AG04450 (cell line): ENCODE measurements at regions not wholly inside any gene's neighbourhood (a gene's known extent, or its start where the extent isn't known, plus 50 kb on each side); places are given as distances from the start of the nearest gene placed in this dataset.

Source experiments
- CTCF ChIA-PET: fragments of 300-600, 350-600 bp; formaldehyde crosslinking; extraction: SDS; loops from one replicate; lab custom pipeline; 2022; ENCODE audit warnings: antibody characterized with exemption, inconsistent platforms; lab: Charles Lee
- POLR2A ChIA-PET: fragments of 350-600 bp; formaldehyde crosslinking; extraction: SDS; loops from one replicate; lab custom pipeline; 2021; ENCODE audit warnings: antibody characterized with exemption, inconsistent platforms; lab: Yijun Ruan, JAX
- DNase-seq: peaks from one replicate; pipeline ENCODE4 v3.0.0-alpha.2; 2011; ENCODE audit warnings: low read depth, low spot score
- H3K27ac ChIP-seq: one replicate; pipeline ENCODE4 v1.5.1; 2012; ENCODE audit warnings: low read depth, low read length, control low read depth
- H3K27me3 ChIP-seq: one replicate; pipeline ENCODE4 v1.6.0; 2012; ENCODE audit warnings: low read length; ENCODE audit not compliant: control insufficient read depth, insufficient read depth
- H3K4me3 ChIP-seq: 2 replicates; pipeline ENCODE4 v1.5.1; 2011; ENCODE audit warnings: mild to moderate bottlenecking, low read depth, low read length, control low read depth
- H3K9me3 ChIP-seq: 2 replicates; pipeline ENCODE4 v1.5.1; 2012; ENCODE audit warnings: low read length; ENCODE audit not compliant: control insufficient read depth, insufficient read depth
- CTCF ChIP-seq: IDR thresholded peaks from 2 replicates; pipeline ENCODE4 v1.5.1; 2011; ENCODE audit warnings: low read depth, low read length, control low read depth, inconsistent platforms

DNA sequence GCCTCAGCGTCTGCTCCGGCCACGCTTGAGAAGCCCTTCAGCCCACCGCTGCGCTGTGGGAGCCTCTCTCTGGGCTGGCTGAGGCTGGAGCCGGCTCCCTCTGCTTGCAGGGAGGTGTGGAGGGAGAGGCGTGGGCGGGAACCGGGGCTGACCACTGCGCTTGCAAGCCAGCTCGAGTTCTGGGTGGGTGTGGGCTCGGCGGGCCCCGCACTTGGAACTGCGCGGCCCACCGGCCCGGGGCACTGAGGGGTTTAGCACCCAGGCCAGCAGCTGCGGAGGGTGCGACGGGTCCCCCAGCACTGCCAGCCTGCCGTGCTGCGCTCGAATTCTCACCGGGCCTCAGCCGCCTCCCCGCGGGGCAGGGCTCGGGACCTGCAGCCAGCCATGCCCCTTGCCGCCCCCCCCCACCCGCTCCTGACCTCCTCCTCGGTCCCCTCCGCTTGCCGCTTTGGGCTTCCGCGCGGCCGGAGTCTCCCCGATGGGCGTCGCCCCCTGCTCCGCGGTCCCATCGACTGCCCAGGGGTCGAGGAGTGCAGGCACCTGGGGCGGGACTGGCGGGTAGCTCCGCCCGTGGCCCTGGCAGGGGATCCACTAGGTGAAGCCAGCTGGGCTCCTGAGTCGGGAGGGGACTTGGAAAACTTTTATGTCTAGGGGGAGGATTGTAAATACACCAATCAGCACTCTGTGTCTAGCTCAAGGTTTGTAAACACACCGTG, 106.7 kb downstream of the RAP2B start:
- TF ChIP-seq CTCF: no peak
- H3K4me3 ChIP-seq: no peak overlapping the region
- ChIA-PET POLR2A (no interaction called here), CTCF (no interaction called here)
- H3K27ac ChIP-seq: no peak overlapping the region
- no peak for DNase-seq
- H3K27me3 ChIP-seq: no peaks in the 10 kb centered on the region
- peaks cover 9% of the 10 kb centered on the region; the same call in 1 of the 2 replicates for H3K9me3 ChIP-seq

- Histone ChIP-seq H3K27me3 (no peaks in the 10 kb centered on the region), H3K4me3 (no peak overlapping the region), H3K9me3 (peaks cover 9% of the 10 kb centered on the region; the same call in 1 of the 2 replicates), H3K27ac (no peak overlapping the region)
- TF ChIP-seq CTCF: no peak
- ChIA-PET POLR2A (no interaction called here), CTCF (no interaction called here)
- DNase-seq: no peak
Observed at GRCh38 chr3:153269730-153270129, 107.7 kb downstream of the RAP2B start.

- H3K27me3 ChIP-seq: no peaks in the 10 kb centered on the region
- CTCF ChIA-PET: interaction anchor here (1.1 kb wide), 1 partner anchor 22 kb away, joined by 4 read pairs; no protein-coding TSS in a partner anchor
- peaks cover 9% of the 10 kb centered on the region; the same call in 1 of the 2 replicates for H3K9me3 ChIP-seq
- no peak overlapping the region for H3K27ac ChIP-seq
- H3K4me3 ChIP-seq: no peak overlapping the region
- DNase-seq: no peak
- TF ChIP-seq CTCF: no peak
- POLR2A ChIA-PET: no interaction called here
Observed at GRCh38 chr3:153273217-153273616, 111.2 kb downstream of the RAP2B start.

DNA sequence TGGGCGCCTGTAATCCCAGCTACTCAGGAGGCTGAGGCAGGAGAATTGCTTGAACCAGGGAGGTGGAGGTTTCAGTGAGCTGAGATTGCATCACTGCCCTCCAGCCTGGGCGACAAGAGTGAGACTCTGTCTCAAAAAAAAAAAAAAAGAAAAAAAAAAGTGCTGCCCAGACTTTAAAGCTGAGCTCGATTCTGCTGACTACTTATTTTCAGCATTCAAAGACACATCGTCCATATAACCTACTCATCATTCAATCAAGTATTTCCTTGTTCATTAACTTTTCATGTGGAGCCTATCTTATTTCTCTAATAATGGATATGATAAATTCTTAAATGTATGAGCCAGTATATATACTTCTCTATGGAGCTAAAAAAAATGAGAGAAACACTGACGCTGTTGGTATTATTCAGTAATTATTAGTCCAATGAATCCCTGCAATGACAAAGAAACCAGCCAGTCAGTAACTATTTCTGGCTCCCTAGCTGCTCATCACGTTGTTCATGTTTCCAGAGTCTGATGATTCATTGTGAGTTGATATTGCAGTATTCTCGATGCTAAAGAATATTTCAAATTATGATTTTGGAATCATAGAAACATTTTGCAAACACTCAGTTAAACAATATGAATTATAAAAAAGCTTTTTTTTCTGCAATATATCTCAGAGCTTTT, 111.9 kb downstream of the RAP2B start:
- POLR2A ChIA-PET: no interaction called here
- no peak for TF ChIP-seq CTCF
- CTCF ChIA-PET: interaction anchor here (1.1 kb wide), 1 partner anchor 23 kb away, joined by 4 read pairs; no protein-coding TSS in a partner anchor
- Histone ChIP-seq H3K27ac (no peak overlapping the region), H3K4me3 (no peak overlapping the region), H3K9me3 (peaks cover 2% of the 10 kb centered on the region; the same call in 1 of the 2 replicates), H3K27me3 (no peaks in the 10 kb centered on the region)
- no peak for DNase-seq

- CTCF ChIA-PET: no interaction called here
- H3K4me3 ChIP-seq: no peak overlapping the region
Observed at GRCh38 chr3:153274561-153274960, 112.5 kb downstream of the RAP2B start.

More at GRCh38 chr3:153274561-153274960, 112.5 kb downstream of the RAP2B start:
- Histone ChIP-seq H3K27ac (no peak overlapping the region), H3K27me3 (no peaks in the 10 kb centered on the region), H3K9me3 (no peaks in the 10 kb centered on the region)
- no peak for TF ChIP-seq CTCF
- no peak for DNase-seq
- POLR2A ChIA-PET: no interaction called here
